Osteocyte (in vitro differentiated cells): ENCODE measurements at regions not wholly inside any gene's neighbourhood (a gene's known extent, or its start where the extent isn't known, plus 50 kb on each side); places are given as distances from the start of the nearest gene placed in this dataset.

Experiments
- DNase-seq: peaks from one replicate; pipeline ENCODE4 v3.0.0; 2021; ENCODE audit warnings: mixed read lengths; ENCODE audit not compliant: unreplicated experiment; ENCODE audit errors: extremely low spot score
- H3K27ac Mint-ChIP-seq: one replicate; pipeline ENCODE4 v1.8.0; 2021; ENCODE audit warnings: mild to moderate bottlenecking, mixed read lengths; ENCODE audit not compliant: unreplicated experiment
- H3K27me3 Mint-ChIP-seq: one replicate; pipeline ENCODE4 v1.8.0; 2021; ENCODE audit warnings: mixed read lengths; ENCODE audit not compliant: unreplicated experiment
- H3K36me3 Mint-ChIP-seq: one replicate; pipeline ENCODE4 v1.8.0; 2021; ENCODE audit warnings: mixed read lengths; ENCODE audit not compliant: unreplicated experiment
- H3K4me1 Mint-ChIP-seq: one replicate; pipeline ENCODE4 v1.8.0; 2021; ENCODE audit warnings: mixed read lengths; ENCODE audit not compliant: unreplicated experiment
- H3K4me3 Mint-ChIP-seq: one replicate; pipeline ENCODE4 v1.8.0; 2021; ENCODE audit warnings: mild to moderate bottlenecking, moderate library complexity, mixed read lengths; ENCODE audit not compliant: unreplicated experiment
- H3K9me3 Mint-ChIP-seq: one replicate; pipeline ENCODE4 v1.8.0; 2021; ENCODE audit warnings: mixed read lengths; ENCODE audit not compliant: unreplicated experiment
- CTCF ChIP-seq: fragments of 200-600 bp; sonication (generic); IDR thresholded peaks from 2 replicates; pipeline ENCODE4 v1.5.0; 2021; ENCODE audit warnings: antibody characterized with exemption, mild to moderate bottlenecking, moderate library complexity

DNA sequence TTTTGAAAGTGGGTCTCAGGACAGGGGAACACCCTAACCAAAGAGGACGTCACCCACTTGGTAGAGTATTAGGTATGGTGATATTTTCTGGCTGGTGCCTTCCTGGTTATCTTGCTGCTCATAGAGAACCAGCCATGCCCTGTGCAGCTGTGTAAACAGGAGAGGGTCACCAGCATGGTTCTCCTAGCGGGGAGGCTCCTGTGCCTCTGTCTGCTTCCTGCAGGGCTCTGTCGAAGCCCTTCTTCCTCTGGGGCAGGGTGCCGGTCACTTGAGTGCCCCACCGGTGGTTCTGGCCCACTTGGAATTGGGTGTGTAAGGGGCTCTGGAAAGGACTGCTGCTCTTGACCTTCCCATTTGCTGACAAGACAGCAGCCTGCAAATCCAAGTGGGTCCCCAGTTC is 80.5 kb upstream of the KCNK12 start:
- H3K9me3 Mint-ChIP-seq, result no peaks in the 10 kb centered on the region
- H3K4me3 Mint-ChIP-seq, result no peak overlapping the region
- H3K27me3 Mint-ChIP-seq, result peaks cover 19% of the 10 kb centered on the region
- no peak overlapping the region for H3K27ac Mint-ChIP-seq
- no peak for DNase-seq
- peaks cover 9% of the 10 kb centered on the region for H3K4me1 Mint-ChIP-seq
- TF ChIP-seq CTCF, result no peak
- H3K36me3 Mint-ChIP-seq, result no peaks in the 10 kb centered on the region

- peaks cover 19% of the 10 kb centered on the region for H3K27me3 Mint-ChIP-seq
- H3K4me3 Mint-ChIP-seq, result no peak overlapping the region
- no peak for TF ChIP-seq CTCF
- peaks cover 9% of the 10 kb centered on the region for H3K4me1 Mint-ChIP-seq
- H3K36me3 Mint-ChIP-seq, result no peaks in the 10 kb centered on the region
- H3K9me3 Mint-ChIP-seq, result no peaks in the 10 kb centered on the region
- DNase-seq, result no peak
- no peak overlapping the region for H3K27ac Mint-ChIP-seq
These were observed 79.3 kb upstream of the KCNK12 start for GRCh38 chr2:47650001-47650535.

GRCh38 chr2:47645246-47645645 is 74.5 kb upstream of the KCNK12 start:
- no peaks in the 10 kb centered on the region for H3K9me3 Mint-ChIP-seq
- H3K4me1 Mint-ChIP-seq, result no peaks in the 10 kb centered on the region
- no peak for DNase-seq
- no peak for TF ChIP-seq CTCF
- H3K4me3 Mint-ChIP-seq, result no peak overlapping the region
- no peak overlapping the region for H3K27ac Mint-ChIP-seq
- H3K27me3 Mint-ChIP-seq, result peaks cover 16% of the 10 kb centered on the region
- no peaks in the 10 kb centered on the region for H3K36me3 Mint-ChIP-seq

- TF ChIP-seq CTCF, result no peak
- H3K27me3 Mint-ChIP-seq, result peaks cover 13% of the 10 kb centered on the region
- H3K4me3 Mint-ChIP-seq, result no peak overlapping the region
- DNase-seq, result no peak
- H3K27ac Mint-ChIP-seq, result no peak overlapping the region
- no peaks in the 10 kb centered on the region for H3K9me3 Mint-ChIP-seq
- no peaks in the 10 kb centered on the region for H3K4me1 Mint-ChIP-seq
- H3K36me3 Mint-ChIP-seq, result no peaks in the 10 kb centered on the region
These were observed 73.6 kb upstream of the KCNK12 start for GRCh38 chr2:47644351-47644750.

DNA sequence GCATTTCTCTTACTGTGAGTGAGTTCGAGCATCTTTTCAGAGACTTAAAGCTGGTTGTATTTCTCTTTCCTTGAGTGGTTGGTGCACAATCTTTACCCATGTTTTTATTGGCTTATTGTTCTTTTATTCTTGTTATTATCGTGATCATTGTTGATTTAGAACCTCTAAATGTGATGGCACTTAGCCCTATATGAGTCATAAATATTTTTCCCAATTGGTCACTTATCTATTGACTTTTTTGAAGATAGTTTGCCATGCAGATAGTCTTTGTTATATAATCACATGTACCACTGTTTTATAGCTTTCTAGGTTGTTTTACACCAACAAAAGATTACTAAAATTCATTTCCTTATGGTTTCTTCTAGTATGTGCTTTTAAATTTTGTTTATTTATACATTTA is 70.6 kb upstream of the KCNK12 start:
- TF ChIP-seq CTCF, result no peak
- no peaks in the 10 kb centered on the region for H3K9me3 Mint-ChIP-seq
- no peak for DNase-seq
- H3K36me3 Mint-ChIP-seq, result no peaks in the 10 kb centered on the region
- H3K4me3 Mint-ChIP-seq, result no peak overlapping the region
- no peaks in the 10 kb centered on the region for H3K4me1 Mint-ChIP-seq
- peaks cover 21% of the 10 kb centered on the region for H3K27me3 Mint-ChIP-seq
- no peak overlapping the region for H3K27ac Mint-ChIP-seq
